GM12801 (cell line): ENCODE measurements at regions not wholly inside any gene's neighbourhood (a gene's known extent, or its start where the extent isn't known, plus 50 kb on each side); places are given as distances from the start of the nearest gene placed in this dataset.

Experiments
- CTCF ChIP-seq: IDR thresholded peaks from one replicate; pipeline ENCODE4 v1.5.1; 2011; ENCODE audit warnings: control low read depth; ENCODE audit not compliant: insufficient read length; ENCODE audit errors: extremely low read depth

- TF ChIP-seq CTCF = no peak
Measured at GRCh38 chr2:30034052-30034775, 112.6 kb upstream of the YPEL5 start.

GRCh38 chr2:30037016-30037415, 109.8 kb upstream of the YPEL5 start:
- TF ChIP-seq CTCF = no peak

- no peak for TF ChIP-seq CTCF
Measured at GRCh38 chr2:30038419-30038818, 108.4 kb upstream of the YPEL5 start.

GRCh38 chr2:30039101-30039500, 107.7 kb upstream of the YPEL5 start:
- no peak for TF ChIP-seq CTCF

- no peak for TF ChIP-seq CTCF
Measured at GRCh38 chr2:30040147-30040546, 106.7 kb upstream of the YPEL5 start.

- no peak for TF ChIP-seq CTCF
Measured at GRCh38 chr2:30041884-30042283, 104.9 kb upstream of the YPEL5 start.

GRCh38 chr2:30046396-30046795, 100.4 kb upstream of the YPEL5 start:
- no peak for TF ChIP-seq CTCF
